OCI-LY7 (cell line): ENCODE measurements at regions not wholly inside any gene's neighbourhood (a gene's known extent, or its start where the extent isn't known, plus 50 kb on each side); places are given as distances from the start of the nearest gene placed in this dataset.

ENCODE experiments used
- CTCF ChIP-seq: fragments of 200-600 bp; sonication (generic); conservative IDR thresholded peaks from 2 replicates; pipeline ENCODE4 v1.5.1; 2014; ENCODE audit warnings: mild to moderate bottlenecking, antibody characterized with exemption, low read length, moderate library complexity, mixed read lengths
- EZH2phosphoT487 ChIP-seq: fragments of 200-600 bp; sonication (generic); IDR thresholded peaks from 2 replicates; pipeline ENCODE4 v1.6.1; 2018; ENCODE audit warnings: low read depth, borderline replicate concordance, mild to moderate bottlenecking, mixed run types, antibody characterized with exemption, low read length, moderate library complexity, mixed read lengths

GRCh38 chr4:134141728-134142127 lies 59.9 kb downstream of the PABPC4L start:
- TF ChIP-seq CTCF, result no peak
- TF ChIP-seq EZH2phosphoT487, result no peak
